Rectal smooth muscle tissue (tissue), 1 donor: ENCODE measurements at regions not wholly inside any gene's neighbourhood (a gene's known extent, or its start where the extent isn't known, plus 50 kb on each side); places are given as distances from the start of the nearest gene placed in this dataset.
"Not testable (repeated sequence)": the region's sequence is repeated elsewhere in the genome, so short reads cannot be mapped to it uniquely, and the experiment has no call there.

Experiments
- H3K27ac ChIP-seq: one replicate; pipeline ENCODE4 v1.7.0; 2013; ENCODE audit warnings: low read depth, low read length, inconsistent platforms
- H3K27me3 ChIP-seq: one replicate; pipeline ENCODE4 v1.7.0; 2013; ENCODE audit warnings: low read length; ENCODE audit not compliant: control insufficient read depth, insufficient read depth
- H3K36me3 ChIP-seq: one replicate; pipeline ENCODE4 v1.7.0; 2013; ENCODE audit warnings: low read length; ENCODE audit not compliant: control insufficient read depth, insufficient read depth
- H3K4me1 ChIP-seq: one replicate; pipeline ENCODE4 v1.7.0; 2013; ENCODE audit warnings: low read length; ENCODE audit not compliant: control insufficient read depth, insufficient read depth
- H3K4me3 ChIP-seq: one replicate; pipeline ENCODE4 v1.7.0; 2013; ENCODE audit warnings: low read length
- H3K9ac ChIP-seq: one replicate; pipeline ENCODE4 v1.7.0; 2013; ENCODE audit warnings: low read length

DNA sequence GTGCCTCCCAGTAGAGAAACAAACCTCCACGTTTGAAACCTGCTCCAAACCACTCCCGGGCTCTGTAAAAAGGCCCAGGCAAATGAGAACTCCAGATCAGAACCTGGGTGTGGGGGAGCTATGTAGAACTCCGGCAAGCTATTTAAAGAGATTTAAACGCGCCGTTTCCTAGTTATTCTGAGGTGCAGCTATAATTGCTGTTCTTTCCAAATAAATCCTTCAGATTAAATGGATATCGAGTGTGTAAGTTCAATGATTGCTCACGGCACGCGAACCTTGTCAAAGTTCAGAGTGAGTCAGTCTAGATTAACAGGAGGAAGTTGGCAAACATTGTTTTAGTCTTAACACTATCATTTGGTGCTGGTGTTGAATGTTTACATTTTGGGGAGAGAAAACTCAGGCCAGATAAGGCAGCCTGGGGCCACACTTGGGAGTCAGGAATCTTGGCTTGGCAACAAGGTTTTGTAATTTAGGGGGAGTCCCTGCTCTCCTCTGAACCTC, 92.9 kb upstream of the SALL1 start:
- Histone ChIP-seq H3K27me3 (peaks cover 2% of the 10 kb centered on the region), H3K36me3 (no peaks in the 10 kb centered on the region), H3K4me1 (no peaks in the 10 kb centered on the region), H3K4me3 (no peak overlapping the region), H3K9ac (no peak overlapping the region), H3K27ac (no peak overlapping the region)

DNA sequence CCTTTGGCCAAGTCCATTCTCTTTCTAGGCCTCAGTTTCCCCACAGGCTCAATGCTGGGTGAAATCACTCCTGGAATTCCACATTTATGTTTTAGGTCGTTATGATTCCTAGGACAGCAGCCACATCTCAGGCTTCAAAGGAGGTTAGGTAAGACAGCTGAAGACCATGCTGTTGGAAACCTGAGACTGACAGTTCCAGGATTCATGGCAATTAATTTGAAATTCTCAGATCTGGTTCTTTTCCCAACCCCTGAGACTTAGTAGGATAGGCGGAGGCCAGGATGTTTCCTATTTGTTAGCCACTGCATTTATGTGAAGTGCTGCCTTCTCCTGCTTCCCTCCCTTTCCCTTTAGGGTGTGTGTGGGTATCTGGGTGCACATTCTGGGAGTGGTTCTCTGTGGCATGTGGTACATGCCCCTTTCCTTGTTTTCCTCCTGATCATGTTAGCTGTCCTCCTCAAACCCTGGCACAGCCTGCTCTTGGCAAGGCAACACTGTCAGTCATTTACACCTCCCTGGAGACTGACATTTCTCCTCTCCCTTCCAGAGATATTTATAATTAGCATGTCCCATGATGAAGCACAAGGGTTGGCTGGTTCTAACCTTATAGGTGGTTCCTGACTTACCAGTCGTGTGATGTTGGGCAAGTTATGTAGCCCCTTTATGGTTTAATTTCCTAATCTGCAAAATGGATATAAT, 91.4 kb upstream of the SALL1 start:
- H3K4me1 ChIP-seq = no peaks in the 10 kb centered on the region
- no peak overlapping the region for H3K4me3 ChIP-seq
- H3K27me3 ChIP-seq = peaks cover 3% of the 10 kb centered on the region
- no peak overlapping the region for H3K9ac ChIP-seq
- no peak overlapping the region for H3K27ac ChIP-seq
- no peaks in the 10 kb centered on the region for H3K36me3 ChIP-seq

DNA sequence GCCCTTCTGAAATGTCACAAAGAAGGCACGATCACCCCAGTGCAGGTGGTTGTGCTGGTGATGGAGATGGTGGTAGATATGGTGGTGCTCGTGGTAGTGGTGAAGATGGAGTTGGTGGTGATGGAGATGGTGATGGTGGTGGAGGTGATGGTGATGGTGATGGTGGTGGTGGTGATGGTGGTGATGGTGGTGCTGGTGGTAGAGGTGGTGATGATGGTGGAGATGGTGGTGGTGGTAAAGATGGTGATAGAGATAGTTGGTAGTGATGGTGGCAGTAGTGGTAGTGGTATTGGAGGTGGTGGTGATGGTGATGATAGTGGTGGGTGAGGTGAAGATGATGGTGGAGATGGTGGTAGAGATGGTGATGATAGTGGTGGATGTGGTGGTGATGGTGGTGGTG, 88.1 kb upstream of the SALL1 start:
- no peak overlapping the region for H3K4me3 ChIP-seq
- no peaks in the 10 kb centered on the region for H3K4me1 ChIP-seq
- peaks cover 2% of the 10 kb centered on the region for H3K27me3 ChIP-seq
- H3K36me3 ChIP-seq = no peaks in the 10 kb centered on the region
- H3K27ac ChIP-seq = no peak overlapping the region
- H3K9ac ChIP-seq = no peak overlapping the region

DNA sequence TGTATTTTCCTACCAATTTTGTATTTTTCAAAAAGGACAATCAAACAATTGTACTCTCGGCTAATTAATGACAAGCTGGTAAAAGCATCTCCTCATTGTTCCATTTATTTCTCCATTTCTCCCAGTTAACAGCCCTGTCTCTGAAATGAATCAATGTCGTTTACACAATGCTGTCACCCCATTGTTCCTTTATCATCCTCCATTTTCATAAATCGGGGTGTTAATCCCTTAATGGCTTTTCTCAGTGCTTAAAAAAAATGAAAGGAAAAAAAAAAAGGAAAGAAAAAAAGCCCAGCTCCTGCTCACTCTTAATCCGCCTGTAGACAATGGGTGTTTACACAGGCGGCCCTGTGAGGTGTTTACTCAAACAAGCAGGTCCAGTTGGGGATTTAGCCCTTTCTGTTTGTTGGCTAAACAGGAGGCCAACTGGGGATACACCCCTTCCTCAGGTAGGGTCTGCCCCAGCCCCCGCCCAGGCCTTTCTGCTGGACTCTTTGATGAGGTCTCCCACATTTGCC, 86.8 kb upstream of the SALL1 start:
- H3K4me1 ChIP-seq = no peaks in the 10 kb centered on the region
- no peaks in the 10 kb centered on the region for H3K36me3 ChIP-seq
- H3K9ac ChIP-seq = no peak overlapping the region
- H3K27me3 ChIP-seq = peaks cover 2% of the 10 kb centered on the region
- H3K4me3 ChIP-seq = no peak overlapping the region
- H3K27ac ChIP-seq = no peak overlapping the region

DNA sequence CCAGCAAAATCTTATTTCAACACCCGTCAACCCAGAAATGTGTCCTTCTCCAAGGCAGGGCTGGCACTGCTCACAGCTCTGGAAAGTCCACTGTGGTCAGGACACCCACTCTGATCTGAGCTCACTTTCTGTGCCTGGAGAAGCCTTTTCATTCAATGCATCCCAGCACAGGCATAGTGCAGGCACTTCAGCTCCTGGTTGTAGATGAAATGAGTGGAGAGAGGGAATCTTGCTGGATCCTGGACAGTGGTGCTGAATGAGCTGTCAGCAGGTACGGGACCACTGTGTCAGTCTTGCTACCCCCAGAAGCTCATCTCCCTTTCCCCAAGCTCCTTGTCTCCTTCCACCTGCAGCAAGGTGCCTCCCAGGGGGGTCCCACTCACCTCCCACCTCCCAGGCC, 86.1 kb upstream of the SALL1 start:
- Histone ChIP-seq H3K27me3 (peaks cover 2% of the 10 kb centered on the region), H3K4me3 (no peak overlapping the region), H3K4me1 (no peaks in the 10 kb centered on the region), H3K27ac (no peak overlapping the region), H3K36me3 (no peaks in the 10 kb centered on the region), H3K9ac (no peak overlapping the region)

DNA sequence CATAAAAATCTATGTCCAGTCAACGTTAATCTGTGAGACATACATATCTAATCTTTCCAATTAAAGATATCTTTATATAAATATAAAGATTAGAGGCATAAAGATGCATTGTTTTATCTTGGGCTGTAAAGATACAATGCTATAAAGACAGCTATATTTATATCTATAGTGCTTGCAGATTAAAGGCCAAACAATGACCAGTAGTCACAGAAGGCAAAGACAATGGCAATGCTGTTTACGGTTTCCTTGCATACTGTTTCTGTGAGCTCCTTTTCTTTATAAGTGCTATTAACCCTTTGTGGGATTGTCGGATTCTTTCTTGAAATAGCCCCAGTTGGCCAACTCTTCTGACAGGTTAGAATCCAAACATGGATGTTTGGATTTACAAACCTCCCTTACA, 85.5 kb upstream of the SALL1 start:
- no peak overlapping the region for H3K9ac ChIP-seq

DNA sequence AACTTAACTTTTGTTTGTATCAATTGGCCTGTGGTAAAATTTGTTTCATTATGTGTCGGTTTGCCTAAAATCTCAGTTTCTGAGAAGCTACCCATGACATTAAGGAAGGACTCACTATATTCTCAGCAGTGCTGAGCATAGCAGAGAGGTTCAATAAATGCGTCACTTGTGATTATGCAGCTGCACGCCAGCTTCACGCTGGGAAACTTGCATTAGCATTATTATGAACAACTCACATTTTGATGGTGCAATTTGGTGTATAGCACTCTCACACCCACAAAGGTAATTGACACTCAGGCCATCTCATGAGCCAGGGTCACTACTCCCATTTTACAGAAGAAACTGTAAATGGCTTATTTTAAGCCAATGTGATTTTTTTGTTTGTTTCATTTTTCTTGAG, 80.6 kb upstream of the SALL1 start:
- no peak overlapping the region for H3K27ac ChIP-seq
- no peak overlapping the region for H3K4me3 ChIP-seq
- no peaks in the 10 kb centered on the region for H3K36me3 ChIP-seq
- no peaks in the 10 kb centered on the region for H3K4me1 ChIP-seq
- no peak overlapping the region for H3K9ac ChIP-seq
- H3K27me3 ChIP-seq = no peaks in the 10 kb centered on the region

More for the DNA sequence above, 85.5 kb upstream of the SALL1 start:
- Histone ChIP-seq H3K27me3 (peaks cover 2% of the 10 kb centered on the region), H3K36me3 (no peaks in the 10 kb centered on the region), H3K27ac (no peak overlapping the region), H3K4me1 (no peaks in the 10 kb centered on the region), H3K4me3 (no peak overlapping the region)

DNA sequence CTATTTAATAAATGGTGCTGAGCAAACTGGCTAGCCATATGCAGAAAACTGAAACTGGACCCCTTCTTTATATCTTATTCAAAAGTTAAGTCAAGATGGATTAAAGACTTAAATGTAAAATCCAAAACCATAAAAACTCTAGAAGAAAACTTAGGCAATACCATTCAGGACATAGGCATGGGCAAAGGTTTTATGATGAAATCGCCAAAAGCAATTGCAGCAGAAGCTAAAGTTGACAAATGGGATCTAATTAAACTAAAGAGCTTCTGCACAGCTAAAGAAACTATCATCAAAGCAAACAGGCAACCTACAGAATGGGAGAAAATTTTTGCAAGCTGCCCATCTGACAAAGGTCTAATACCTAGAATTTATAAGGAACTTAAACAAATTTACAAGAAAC, 79.0 kb upstream of the SALL1 start:
- H3K27ac ChIP-seq, H3K9ac ChIP-seq, H3K4me3 ChIP-seq, H3K4me1 ChIP-seq, H3K27me3 ChIP-seq, H3K36me3 ChIP-seq: not testable (repeated sequence)

DNA sequence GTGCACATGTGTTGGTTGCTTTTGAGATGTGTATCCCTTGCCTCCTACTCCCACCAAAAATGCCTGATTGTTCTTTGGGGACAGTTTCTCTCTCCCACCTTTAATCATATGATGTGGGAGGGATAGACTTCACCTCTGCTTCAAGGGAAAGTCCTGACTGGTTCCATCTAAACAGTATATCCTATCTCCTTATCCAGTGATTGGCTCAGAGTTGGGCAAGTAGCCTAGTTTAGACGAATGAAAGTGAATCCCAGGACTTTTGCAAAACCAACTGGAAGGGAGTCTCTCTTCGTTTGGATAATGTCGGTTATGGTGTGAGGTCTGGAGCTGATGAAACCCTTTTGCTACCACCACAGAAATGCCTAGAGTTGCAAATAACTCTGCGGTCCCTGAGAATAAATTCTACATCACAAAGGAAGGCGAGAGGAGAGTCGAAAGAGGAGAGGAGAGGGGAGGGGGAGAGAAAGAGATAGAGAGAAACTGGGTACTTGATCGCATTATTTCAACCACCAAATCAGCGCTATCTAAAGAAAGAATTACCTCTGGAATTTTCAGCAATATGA, 77.1 kb upstream of the SALL1 start:
- Histone ChIP-seq H3K36me3 (no peaks in the 10 kb centered on the region), H3K4me1 (no peaks in the 10 kb centered on the region), H3K4me3 (no peak overlapping the region), H3K27ac (no peak overlapping the region), H3K9ac (no peak overlapping the region), H3K27me3 (no peaks in the 10 kb centered on the region)

DNA sequence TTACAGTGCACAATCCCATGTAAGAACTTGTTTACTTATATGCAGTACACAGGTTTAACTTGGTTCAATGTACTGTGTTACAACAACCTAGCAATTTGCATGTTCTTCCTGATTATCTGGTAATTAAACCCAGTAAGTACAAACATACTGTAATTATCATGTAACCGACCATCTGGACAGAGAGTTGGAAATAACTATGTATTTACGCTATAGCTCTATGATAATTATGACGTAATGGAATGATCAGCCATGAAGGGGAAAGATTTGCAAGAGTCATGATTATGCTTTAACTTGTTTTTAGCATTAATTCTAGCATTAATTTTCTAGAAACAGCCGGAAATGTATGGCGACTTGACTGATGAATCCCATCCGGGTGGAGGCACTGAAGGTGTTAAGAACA, 74.8 kb upstream of the SALL1 start:
- Histone ChIP-seq H3K4me1 (no peaks in the 10 kb centered on the region), H3K27ac (no peak overlapping the region), H3K36me3 (no peaks in the 10 kb centered on the region), H3K4me3 (no peak overlapping the region), H3K9ac (no peak overlapping the region), H3K27me3 (no peaks in the 10 kb centered on the region)

DNA sequence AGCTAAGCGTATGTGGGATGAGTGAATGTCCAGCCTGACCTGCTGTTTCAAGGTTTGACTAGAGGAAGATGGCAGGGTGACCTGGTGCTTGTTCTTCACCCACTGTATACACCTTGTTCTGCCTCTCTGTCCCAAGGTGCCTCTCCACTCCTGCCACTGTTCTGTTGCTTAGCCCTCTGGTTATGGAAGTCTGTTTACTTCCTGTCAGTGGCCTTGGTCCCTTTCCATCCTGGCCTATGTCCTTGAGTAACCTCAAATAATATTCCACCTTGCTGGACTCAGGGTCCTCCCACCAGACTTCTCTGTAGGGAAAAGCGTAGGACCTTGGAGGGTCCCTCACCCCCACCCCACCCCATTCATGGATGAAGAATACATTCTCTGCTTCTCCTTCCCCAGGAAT, 73.2 kb upstream of the SALL1 start:
- Histone ChIP-seq H3K27me3 (no peaks in the 10 kb centered on the region), H3K4me1 (no peaks in the 10 kb centered on the region), H3K9ac (no peak overlapping the region), H3K27ac (no peak overlapping the region), H3K36me3 (no peaks in the 10 kb centered on the region), H3K4me3 (no peak overlapping the region)

DNA sequence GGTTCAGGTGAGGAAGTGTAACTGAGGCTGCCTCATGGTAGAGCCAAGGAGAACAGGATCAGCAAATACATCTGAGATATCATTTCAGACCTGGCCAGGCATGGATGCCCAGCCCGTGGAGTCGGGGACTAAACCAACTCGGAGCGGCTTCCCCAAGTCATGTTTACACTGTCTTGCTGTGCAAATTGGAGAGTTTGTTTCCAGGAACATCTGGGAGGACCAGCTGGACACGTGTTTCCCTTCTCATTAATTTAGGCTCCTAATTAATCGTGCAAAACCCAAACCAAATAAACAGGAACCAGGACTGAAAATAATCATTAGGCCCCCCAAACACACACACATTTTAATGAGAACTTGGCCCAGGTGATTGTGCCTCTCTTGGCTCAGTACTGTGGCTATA, 70.9 kb upstream of the SALL1 start:
- no peaks in the 10 kb centered on the region for H3K27me3 ChIP-seq
- H3K9ac ChIP-seq = no peak overlapping the region
- no peak overlapping the region for H3K4me3 ChIP-seq
- H3K36me3 ChIP-seq = no peaks in the 10 kb centered on the region
- no peaks in the 10 kb centered on the region for H3K4me1 ChIP-seq
- H3K27ac ChIP-seq = no peak overlapping the region

DNA sequence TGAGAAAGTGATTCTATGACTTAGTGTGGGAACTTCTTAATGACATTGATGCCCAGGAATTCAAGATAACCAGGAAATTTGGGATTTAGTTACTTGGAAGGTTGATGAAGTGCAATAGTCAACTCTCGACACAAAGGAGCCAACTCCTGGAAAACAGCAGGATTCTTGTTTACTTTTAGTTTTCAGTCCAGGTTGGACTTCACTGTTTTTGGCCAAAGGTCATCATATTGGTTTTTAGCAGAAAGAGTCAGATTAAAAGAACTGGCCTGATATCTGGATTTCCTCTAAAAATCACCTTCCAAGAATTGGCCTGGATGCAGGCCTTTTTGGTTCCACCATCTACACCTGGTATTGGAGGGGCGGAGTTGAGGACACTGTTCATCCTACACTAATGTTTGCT, 60.1 kb upstream of the SALL1 start:
- Histone ChIP-seq H3K4me1 (no peaks in the 10 kb centered on the region), H3K4me3 (no peak overlapping the region), H3K9ac (no peak overlapping the region), H3K36me3 (no peaks in the 10 kb centered on the region), H3K27me3 (no peaks in the 10 kb centered on the region), H3K27ac (no peak overlapping the region)
